ENCODE measurements at regions not wholly inside any gene's neighbourhood (a gene's known extent, or its start where the extent isn't known, plus 50 kb on each side); places are given as distances from the start of the nearest gene placed in this dataset.

GRCh38 chr6:37555040-37555781, 55.5 kb upstream of the CCDC167 start:
- H3K27ac ChIP-seq (ENCODE audit: low read depth in 1 of 2, low read length in 1 of 2), result no peak overlapping the region
- H3K36me3 ChIP-seq (ENCODE audit: control insufficient read depth in 4 of 4, insufficient read depth in 4 of 4, low read length in 4 of 4), result no peaks in the 10 kb centered on the region
- H3K27me3 ChIP-seq (ENCODE audit: control insufficient read depth in 3 of 3, insufficient read depth in 3 of 3, low read length in 2 of 3), result no peaks in the 10 kb centered on the region
- TF ChIP-seq CTCF (IDR thresholded peaks at IDR 0.05; ENCODE audit: control extremely low read depth, extremely low read depth), result no peak
- H3K9me3 ChIP-seq (ENCODE audit: control insufficient read depth in 4 of 4, insufficient read depth in 3 of 4, low read length in 3 of 4), result no peaks in the 10 kb centered on the region
- 82 to 90% methylated on average over 17 of the region's 17 CpGs for WGBS, 2 donors
- DNase-seq, result no peak
- ATAC-seq (ENCODE audit: insufficient read depth, low FRiP score), result no peak
- peaks cover 0 to 45% (median 12%) of the 10 kb centered on the region in 5 donors for H3K4me1 ChIP-seq (ENCODE audit: control insufficient read depth in 5 of 5, insufficient read depth in 5 of 5, low read length in 5 of 5)
- no peak overlapping the region for H3K4me3 ChIP-seq
- no peak overlapping the region for H3K9ac ChIP-seq (ENCODE audit: insufficient read depth in 1 of 2, low read length in 2 of 2)

- Histone ChIP-seq H3K36me3 (ENCODE audit: control insufficient read depth in 4 of 4, insufficient read depth in 4 of 4, low read length in 4 of 4) (no peaks in the 10 kb centered on the region), H3K4me1 (ENCODE audit: control insufficient read depth in 5 of 5, insufficient read depth in 5 of 5, low read length in 5 of 5) (peaks cover 0 to 37% (median 8%) of the 10 kb centered on the region in 5 donors), H3K27ac (ENCODE audit: low read depth in 1 of 2, low read length in 1 of 2) (no peak overlapping the region), H3K9ac (ENCODE audit: insufficient read depth in 1 of 2, low read length in 2 of 2) (no peak overlapping the region), H3K4me3 (no peak overlapping the region), H3K9me3 (ENCODE audit: control insufficient read depth in 4 of 4, insufficient read depth in 3 of 4, low read length in 3 of 4) (no peaks in the 10 kb centered on the region), H3K27me3 (ENCODE audit: control insufficient read depth in 3 of 3, insufficient read depth in 3 of 3, low read length in 2 of 3) (no peaks in the 10 kb centered on the region)
- TF ChIP-seq CTCF (IDR thresholded peaks at IDR 0.05; ENCODE audit: control extremely low read depth, extremely low read depth), result no peak
- 91 to 92% methylated on average over 6 of the region's 6 CpGs for WGBS, 2 donors
- no peak for DNase-seq
- ATAC-seq (ENCODE audit: insufficient read depth, low FRiP score), result no peak
Observed at GRCh38 chr6:37554480-37554819, 54.8 kb upstream of the CCDC167 start.

GRCh38 chr6:37552267-37552666, 52.6 kb upstream of the CCDC167 start:
- ATAC-seq (ENCODE audit: insufficient read depth, low FRiP score), result no peak
- TF ChIP-seq CTCF (IDR thresholded peaks at IDR 0.05; ENCODE audit: control extremely low read depth, extremely low read depth), result no peak
- no peaks in the 10 kb centered on the region for H3K27me3 ChIP-seq (ENCODE audit: control insufficient read depth in 3 of 3, insufficient read depth in 3 of 3, low read length in 2 of 3)
- peaks cover 0 to 3% (median 0%) of the 10 kb centered on the region in 4 donors for H3K9me3 ChIP-seq (ENCODE audit: control insufficient read depth in 4 of 4, insufficient read depth in 3 of 4, low read length in 3 of 4)
- H3K4me1 ChIP-seq (ENCODE audit: control insufficient read depth in 5 of 5, insufficient read depth in 5 of 5, low read length in 5 of 5), result peaks cover 0 to 38% (median 8%) of the 10 kb centered on the region in 5 donors
- WGBS, 2 donors, result 56 to 70% methylated on average over 4 of the region's 4 CpGs
- H3K27ac ChIP-seq (ENCODE audit: low read depth in 1 of 2, low read length in 1 of 2), result no peak overlapping the region
- no peaks in the 10 kb centered on the region for H3K36me3 ChIP-seq (ENCODE audit: control insufficient read depth in 4 of 4, insufficient read depth in 4 of 4, low read length in 4 of 4)
- H3K9ac ChIP-seq (ENCODE audit: insufficient read depth in 1 of 2, low read length in 2 of 2), result no peak overlapping the region
- DNase-seq, result peak; percentile 18 to 36 (median 32)
- no peak overlapping the region for H3K4me3 ChIP-seq

- 35 to 36% methylated on average over 10 of the region's 10 CpGs for WGBS, 2 donors
Observed at GRCh38 chr6:37551867-37552266, 52.2 kb upstream of the CCDC167 start.

More at GRCh38 chr6:37551867-37552266, 52.2 kb upstream of the CCDC167 start:
- H3K27me3 ChIP-seq (ENCODE audit: control insufficient read depth in 3 of 3, insufficient read depth in 3 of 3, low read length in 2 of 3), result no peaks in the 10 kb centered on the region
- peaks cover 0 to 3% (median 0%) of the 10 kb centered on the region in 4 donors for H3K9me3 ChIP-seq (ENCODE audit: control insufficient read depth in 4 of 4, insufficient read depth in 3 of 4, low read length in 3 of 4)
- no peak overlapping the region for H3K27ac ChIP-seq (ENCODE audit: low read depth in 1 of 2, low read length in 1 of 2)
- H3K4me1 ChIP-seq (ENCODE audit: control insufficient read depth in 5 of 5, insufficient read depth in 5 of 5, low read length in 5 of 5), result peaks cover 0 to 34% (median 8%) of the 10 kb centered on the region in 5 donors
- H3K4me3 ChIP-seq, result no peak overlapping the region
- TF ChIP-seq CTCF (IDR thresholded peaks at IDR 0.05; ENCODE audit: control extremely low read depth, extremely low read depth), result no peak
- H3K9ac ChIP-seq (ENCODE audit: insufficient read depth in 1 of 2, low read length in 2 of 2), result no peak overlapping the region
- DNase-seq, result peak in 2 of 3 donors; percentile 46
- H3K36me3 ChIP-seq (ENCODE audit: control insufficient read depth in 4 of 4, insufficient read depth in 4 of 4, low read length in 4 of 4), result no peaks in the 10 kb centered on the region
- ATAC-seq (ENCODE audit: insufficient read depth, low FRiP score), result no peak
